Fibroblast of lung (primary cell): ENCODE measurements at regions not wholly inside any gene's neighbourhood (a gene's known extent, or its start where the extent isn't known, plus 50 kb on each side); places are given as distances from the start of the nearest gene placed in this dataset.
"Not testable (repeated sequence)": the region's sequence is repeated elsewhere in the genome, so short reads cannot be mapped to it uniquely, and the experiment has no call there.

ENCODE experiments used
- DNase-seq, 2 donors: peaks; one replicate each; pipeline versions ENCODE4 v3.0.0 to v3.0.0-alpha.2; 2010; ENCODE audit warnings: low read depth in 2 of 2
- H2AFZ ChIP-seq: 2 replicates; pipeline ENCODE4 v1.5.1; 2012; ENCODE audit warnings: low read length, control low read depth, inconsistent platforms
- H3K27ac ChIP-seq: 2 replicates; pipeline ENCODE4 v1.5.1; 2011; ENCODE audit warnings: low read length, control low read depth; ENCODE audit not compliant: insufficient read depth
- H3K27me3 ChIP-seq: 2 replicates; pipeline ENCODE4 v1.5.1; 2011; ENCODE audit warnings: mild to moderate bottlenecking, low read length; ENCODE audit not compliant: control insufficient read depth, insufficient read depth
- H3K36me3 ChIP-seq: 2 replicates; pipeline ENCODE4 v1.5.1; 2011; ENCODE audit warnings: low read length; ENCODE audit not compliant: control insufficient read depth, insufficient read depth
- H3K4me1 ChIP-seq: 2 replicates; pipeline ENCODE4 v1.5.1; 2011; ENCODE audit warnings: low read length; ENCODE audit not compliant: control insufficient read depth, insufficient read depth; ENCODE audit errors: extremely low read depth
- H3K4me2 ChIP-seq: 2 replicates; pipeline ENCODE4 v1.5.1; 2011; ENCODE audit warnings: low read length, control low read depth; ENCODE audit not compliant: insufficient read depth; ENCODE audit errors: extremely low read depth
- H3K4me3 ChIP-seq, 4 experiments: fragments of 200-600 bp in 1 of 4; sonication (generic) in 1 of 4; replicated peaks in 1 of 4; 2 replicates each; pipeline ENCODE4 v1.5.1; 2011 to 2016; ENCODE audit warnings: low read length in 4 of 4, low read depth in 3 of 4, mild to moderate bottlenecking in 3 of 4, control low read depth in 2 of 4, inconsistent platforms in 1 of 4, mixed read lengths in 1 of 4; ENCODE audit not compliant: insufficient read depth in 1 of 4; ENCODE audit errors: control extremely low read depth in 1 of 4
- H3K79me2 ChIP-seq: 2 replicates; pipeline ENCODE4 v1.5.1; 2012; ENCODE audit warnings: mild to moderate bottlenecking, low read length, inconsistent platforms; ENCODE audit not compliant: control insufficient read depth, insufficient read depth
- H3K9ac ChIP-seq: 2 replicates; pipeline ENCODE4 v1.5.1; 2011; ENCODE audit warnings: mild to moderate bottlenecking, low read length, control low read depth; ENCODE audit not compliant: insufficient read depth
- H3K9me3 ChIP-seq: 2 replicates; pipeline ENCODE4 v1.5.1; 2012; ENCODE audit warnings: low read depth, low read length; ENCODE audit not compliant: control insufficient read depth, insufficient read depth
- H4K20me1 ChIP-seq: 2 replicates; pipeline ENCODE4 v1.5.1; 2011; ENCODE audit warnings: low read length; ENCODE audit not compliant: control insufficient read depth, insufficient read depth; ENCODE audit errors: extremely low read depth
- CTCF ChIP-seq, 2 donors: IDR thresholded peaks in 1 of 2; conservative IDR thresholded peaks in 1 of 2; 1 replicate in 1 of 2; 2 replicates in 1 of 2; pipeline ENCODE4 v1.5.1; 2011 to 2012; ENCODE audit warnings: low read length in 2 of 2, control low read depth in 1 of 2, inconsistent platforms in 1 of 2, low read depth in 1 of 2, mild to moderate bottlenecking in 1 of 2
- EZH2 ChIP-seq: IDR thresholded peaks from 2 replicates; pipeline ENCODE4 v1.5.1; 2012; ENCODE audit warnings: low read length, control low read depth, mild to moderate bottlenecking; ENCODE audit errors: missing control alignments

- no peak for TF ChIP-seq EZH2
- TF ChIP-seq CTCF (conservative IDR thresholded peaks at IDR 0.05 in 1 of 2, IDR thresholded peaks at IDR 0.05 in 1 of 2; ENCODE audit: low read depth in 1 of 2, low read length in 2 of 2), result no peak
- H3K36me3 ChIP-seq, result no peaks in the 10 kb centered on the region
- H3K4me2 ChIP-seq, result no peak overlapping the region
- H3K79me2 ChIP-seq, result no peaks in the 10 kb centered on the region
- H2AFZ ChIP-seq, result no peak overlapping the region
- H3K9ac ChIP-seq, result no peak overlapping the region
- H3K9me3 ChIP-seq, result no peaks in the 10 kb centered on the region
- H3K4me3 ChIP-seq, result no peak overlapping the region
- H3K27me3 ChIP-seq, result no peaks in the 10 kb centered on the region
- H3K27ac ChIP-seq, result no peak overlapping the region
- no peaks in the 10 kb centered on the region for H3K4me1 ChIP-seq
- DNase-seq, result no peak
- no peaks in the 10 kb centered on the region for H4K20me1 ChIP-seq
Observed at GRCh38 chr14:22249770-22250169, 339.3 kb downstream of the DAD1 start.

- no peaks in the 10 kb centered on the region for H3K27me3 ChIP-seq
- H3K36me3 ChIP-seq, result no peaks in the 10 kb centered on the region
- no peak overlapping the region for H3K27ac ChIP-seq
- H3K9ac ChIP-seq, result no peak overlapping the region
- H3K4me2 ChIP-seq, result no peak overlapping the region
- no peaks in the 10 kb centered on the region for H3K79me2 ChIP-seq
- H3K9me3 ChIP-seq, result no peaks in the 10 kb centered on the region
- no peak for TF ChIP-seq CTCF (conservative IDR thresholded peaks at IDR 0.05 in 1 of 2, IDR thresholded peaks at IDR 0.05 in 1 of 2; ENCODE audit: low read depth in 1 of 2, low read length in 2 of 2)
- no peak for TF ChIP-seq EZH2
- H3K4me3 ChIP-seq, result no peak overlapping the region
- H2AFZ ChIP-seq, result no peak overlapping the region
- H4K20me1 ChIP-seq, result no peaks in the 10 kb centered on the region
- H3K4me1 ChIP-seq, result no peaks in the 10 kb centered on the region
- DNase-seq, result no peak
Observed at GRCh38 chr14:22243971-22244581, 344.9 kb downstream of the DAD1 start.

- not testable (repeated sequence) for H3K9ac ChIP-seq, H3K4me1 ChIP-seq, H4K20me1 ChIP-seq, H3K27ac ChIP-seq, H2AFZ ChIP-seq, H3K36me3 ChIP-seq, H3K9me3 ChIP-seq, H3K4me2 ChIP-seq, H3K27me3 ChIP-seq, H3K79me2 ChIP-seq, H3K4me3 ChIP-seq
- DNase-seq, result peak in 1 of 2 donors; percentile 56
Observed at GRCh38 chr14:22238320-22238719, 350.7 kb downstream of the DAD1 start.
